OCI-LY3 (cell line): ENCODE measurements at regions not wholly inside any gene's neighbourhood (a gene's known extent, or its start where the extent isn't known, plus 50 kb on each side); places are given as distances from the start of the nearest gene placed in this dataset.

ENCODE experiments used
- EZH2phosphoT487 ChIP-seq: fragments of 200-600 bp; shearing (Covaris generic); IDR thresholded peaks from 2 replicates; pipeline ENCODE4 v1.6.1; 2018; ENCODE audit warnings: antibody characterized with exemption, mixed run types, low read depth
- TF ChIP-seq, protein P1 (sequence below): fragments of 200-600, 300-600 bp; sonication (generic); IDR thresholded peaks from 2 replicates; pipeline ENCODE4 v1.5.1; 2014; ENCODE audit warnings: antibody characterized with exemption, low read length, low read depth

DNA sequence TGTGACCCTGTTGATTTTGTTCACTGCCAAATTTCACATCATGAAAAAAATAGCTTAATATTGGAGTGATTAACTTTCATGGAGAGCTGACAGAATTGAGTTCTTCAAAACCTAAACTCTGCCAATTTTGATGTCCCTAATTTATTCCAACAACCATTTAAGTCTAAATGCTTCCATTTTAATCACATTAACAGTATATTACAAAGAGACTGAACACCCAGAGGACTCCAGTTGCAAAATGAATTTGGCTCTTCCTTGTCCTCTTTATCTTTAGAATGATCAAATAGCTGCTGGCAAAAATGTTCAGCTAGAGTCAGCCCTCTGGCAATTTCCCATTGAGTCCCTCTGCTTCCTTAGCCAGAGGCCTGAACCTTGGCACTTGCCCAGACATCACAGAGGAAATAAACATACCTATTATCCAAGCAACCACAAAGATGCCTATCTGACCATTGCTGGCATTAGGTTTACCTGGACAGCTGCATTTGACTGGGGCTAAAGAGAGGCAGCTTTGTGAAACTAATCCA is 299.0 kb upstream of the STXBP5 start:
- TF ChIP-seq, protein P1, sequence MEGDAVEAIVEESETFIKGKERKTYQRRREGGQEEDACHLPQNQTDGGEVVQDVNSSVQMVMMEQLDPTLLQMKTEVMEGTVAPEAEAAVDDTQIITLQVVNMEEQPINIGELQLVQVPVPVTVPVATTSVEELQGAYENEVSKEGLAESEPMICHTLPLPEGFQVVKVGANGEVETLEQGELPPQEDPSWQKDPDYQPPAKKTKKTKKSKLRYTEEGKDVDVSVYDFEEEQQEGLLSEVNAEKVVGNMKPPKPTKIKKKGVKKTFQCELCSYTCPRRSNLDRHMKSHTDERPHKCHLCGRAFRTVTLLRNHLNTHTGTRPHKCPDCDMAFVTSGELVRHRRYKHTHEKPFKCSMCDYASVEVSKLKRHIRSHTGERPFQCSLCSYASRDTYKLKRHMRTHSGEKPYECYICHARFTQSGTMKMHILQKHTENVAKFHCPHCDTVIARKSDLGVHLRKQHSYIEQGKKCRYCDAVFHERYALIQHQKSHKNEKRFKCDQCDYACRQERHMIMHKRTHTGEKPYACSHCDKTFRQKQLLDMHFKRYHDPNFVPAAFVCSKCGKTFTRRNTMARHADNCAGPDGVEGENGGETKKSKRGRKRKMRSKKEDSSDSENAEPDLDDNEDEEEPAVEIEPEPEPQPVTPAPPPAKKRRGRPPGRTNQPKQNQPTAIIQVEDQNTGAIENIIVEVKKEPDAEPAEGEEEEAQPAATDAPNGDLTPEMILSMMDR = no peak
- no peak for TF ChIP-seq EZH2phosphoT487
